ENCODE measurements at regions not wholly inside any gene's neighbourhood (a gene's known extent, or its start where the extent isn't known, plus 50 kb on each side); places are given as distances from the start of the nearest gene placed in this dataset.

DNA sequence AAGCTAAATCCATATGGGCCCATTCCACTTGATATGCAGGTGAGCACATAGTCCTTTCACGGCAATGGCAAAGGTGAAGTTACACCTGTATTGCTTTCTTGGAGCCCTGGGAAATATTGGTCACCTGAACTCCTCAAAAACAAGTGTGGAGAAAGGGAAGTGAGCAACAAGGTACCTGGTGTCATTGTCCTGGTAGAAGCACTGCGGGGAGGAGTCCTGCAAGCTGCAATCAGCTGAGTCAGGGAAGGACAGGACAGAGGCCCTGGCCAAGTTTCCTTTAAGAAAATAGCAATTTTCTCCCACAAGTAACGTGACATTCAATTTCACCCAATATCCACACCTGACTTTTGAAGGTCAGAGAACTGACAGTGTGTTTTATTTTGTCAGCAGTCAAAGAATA is 389.1 kb downstream of the IRS2 start:
- Mint-ChIP-seq H3K4me3 (no peak overlapping the region), H3K27ac (no peak overlapping the region), H3K27me3 (ENCODE audit: low read depth) (no peaks in the 10 kb centered on the region), H3K9me3 (no peaks in the 10 kb centered on the region), H3K36me3 (ENCODE audit: low read depth) (no peaks in the 10 kb centered on the region), H3K4me1 (no peaks in the 10 kb centered on the region)
- TF ChIP-seq, protein P1, sequence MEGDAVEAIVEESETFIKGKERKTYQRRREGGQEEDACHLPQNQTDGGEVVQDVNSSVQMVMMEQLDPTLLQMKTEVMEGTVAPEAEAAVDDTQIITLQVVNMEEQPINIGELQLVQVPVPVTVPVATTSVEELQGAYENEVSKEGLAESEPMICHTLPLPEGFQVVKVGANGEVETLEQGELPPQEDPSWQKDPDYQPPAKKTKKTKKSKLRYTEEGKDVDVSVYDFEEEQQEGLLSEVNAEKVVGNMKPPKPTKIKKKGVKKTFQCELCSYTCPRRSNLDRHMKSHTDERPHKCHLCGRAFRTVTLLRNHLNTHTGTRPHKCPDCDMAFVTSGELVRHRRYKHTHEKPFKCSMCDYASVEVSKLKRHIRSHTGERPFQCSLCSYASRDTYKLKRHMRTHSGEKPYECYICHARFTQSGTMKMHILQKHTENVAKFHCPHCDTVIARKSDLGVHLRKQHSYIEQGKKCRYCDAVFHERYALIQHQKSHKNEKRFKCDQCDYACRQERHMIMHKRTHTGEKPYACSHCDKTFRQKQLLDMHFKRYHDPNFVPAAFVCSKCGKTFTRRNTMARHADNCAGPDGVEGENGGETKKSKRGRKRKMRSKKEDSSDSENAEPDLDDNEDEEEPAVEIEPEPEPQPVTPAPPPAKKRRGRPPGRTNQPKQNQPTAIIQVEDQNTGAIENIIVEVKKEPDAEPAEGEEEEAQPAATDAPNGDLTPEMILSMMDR (IDR thresholded peaks at IDR 0.05; ENCODE audit: unreplicated experiment in 3 of 3), result no peak

DNA sequence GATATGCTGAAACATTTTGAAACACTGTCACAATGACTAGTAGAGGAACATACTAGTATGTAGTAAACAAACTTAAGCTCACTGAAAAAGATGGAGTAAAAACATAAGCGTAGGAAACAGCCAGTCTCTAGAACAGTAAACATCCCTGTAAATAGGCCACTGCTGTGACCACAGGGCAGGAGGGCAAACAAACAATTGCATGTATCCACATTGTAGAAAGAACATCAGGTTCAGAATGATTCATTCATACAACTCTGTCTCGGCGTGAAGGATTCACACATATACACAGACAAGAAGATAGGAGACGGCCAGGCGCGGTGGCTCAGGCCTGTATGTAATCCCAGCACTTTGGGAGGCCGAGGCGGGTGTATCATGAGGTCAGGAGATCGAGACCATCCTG is 390.1 kb downstream of the IRS2 start:
- H3K27me3 Mint-ChIP-seq (ENCODE audit: low read depth), result no peaks in the 10 kb centered on the region
- no peak overlapping the region for H3K27ac Mint-ChIP-seq
- H3K36me3 Mint-ChIP-seq (ENCODE audit: low read depth), result no peaks in the 10 kb centered on the region
- no peaks in the 10 kb centered on the region for H3K4me1 Mint-ChIP-seq
- no peak overlapping the region for H3K4me3 Mint-ChIP-seq
- no peaks in the 10 kb centered on the region for H3K9me3 Mint-ChIP-seq
- TF ChIP-seq, protein P1 (IDR thresholded peaks at IDR 0.05; ENCODE audit: unreplicated experiment in 3 of 3), result no peak

GRCh38 chr13:109395014-109395413 is 391.4 kb downstream of the IRS2 start:
- Mint-ChIP-seq H3K27ac (no peak overlapping the region), H3K27me3 (ENCODE audit: low read depth) (no peaks in the 10 kb centered on the region), H3K36me3 (ENCODE audit: low read depth) (no peaks in the 10 kb centered on the region), H3K4me1 (no peaks in the 10 kb centered on the region), H3K4me3 (no peak overlapping the region), H3K9me3 (no peaks in the 10 kb centered on the region)
- TF ChIP-seq, protein P1 (IDR thresholded peaks at IDR 0.05; ENCODE audit: unreplicated experiment in 3 of 3), result no peak

- H3K4me3 Mint-ChIP-seq, result no peak overlapping the region
- H3K4me1 Mint-ChIP-seq, result no peaks in the 10 kb centered on the region
- no peaks in the 10 kb centered on the region for H3K36me3 Mint-ChIP-seq (ENCODE audit: low read depth)
- no peak overlapping the region for H3K27ac Mint-ChIP-seq
- TF ChIP-seq, protein P1 (IDR thresholded peaks at IDR 0.05; ENCODE audit: unreplicated experiment in 3 of 3), result no peak
- H3K9me3 Mint-ChIP-seq, result no peaks in the 10 kb centered on the region
- H3K27me3 Mint-ChIP-seq (ENCODE audit: low read depth), result no peaks in the 10 kb centered on the region
Observed at GRCh38 chr13:109394311-109394988, 391.9 kb downstream of the IRS2 start.

GRCh38 chr13:109393045-109393444 is 393.3 kb downstream of the IRS2 start:
- Mint-ChIP-seq H3K36me3 (ENCODE audit: low read depth) (no peaks in the 10 kb centered on the region), H3K4me3 (no peak overlapping the region), H3K27ac (no peak overlapping the region), H3K9me3 (no peaks in the 10 kb centered on the region), H3K4me1 (no peaks in the 10 kb centered on the region), H3K27me3 (ENCODE audit: low read depth) (no peaks in the 10 kb centered on the region)
- TF ChIP-seq, protein P1 (IDR thresholded peaks at IDR 0.05; ENCODE audit: unreplicated experiment in 3 of 3), result no peak

GRCh38 chr13:109390391-109390790 is 396.0 kb downstream of the IRS2 start:
- Mint-ChIP-seq H3K4me1 (no peaks in the 10 kb centered on the region), H3K36me3 (ENCODE audit: low read depth) (no peaks in the 10 kb centered on the region), H3K4me3 (no peak overlapping the region), H3K9me3 (no peaks in the 10 kb centered on the region), H3K27me3 (ENCODE audit: low read depth) (no peaks in the 10 kb centered on the region), H3K27ac (no peak overlapping the region)
- TF ChIP-seq, protein P1 (IDR thresholded peaks at IDR 0.05; ENCODE audit: unreplicated experiment in 3 of 3), result no peak
